ENCODE measurements at regions not wholly inside any gene's neighbourhood (a gene's known extent, or its start where the extent isn't known, plus 50 kb on each side); places are given as distances from the start of the nearest gene placed in this dataset.

DNA sequence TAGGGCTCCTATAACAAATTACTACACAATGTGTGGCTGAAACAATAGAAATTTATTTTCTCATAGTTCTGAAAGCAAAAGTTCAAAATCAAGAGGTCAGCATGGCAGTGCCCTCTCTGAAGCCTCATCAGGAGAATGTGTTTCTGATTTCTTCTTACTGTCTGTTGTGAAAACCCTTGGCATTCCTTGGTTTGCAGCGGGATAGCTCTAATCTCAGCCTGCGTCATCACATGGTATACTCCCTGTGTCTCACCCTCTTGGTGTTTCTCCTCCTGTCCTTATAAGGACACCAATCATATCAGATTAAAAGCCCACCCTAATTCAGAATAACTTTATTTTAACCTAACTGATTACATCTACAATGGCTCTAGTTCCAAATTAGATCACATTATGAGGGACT lies 87.5 kb upstream of the CDH9 start:
- Histone ChIP-seq H2AFZ (ENCODE audit: low read depth) (no peak overlapping the region), H3K9me3 (no peaks in the 10 kb centered on the region), H3K79me2 (ENCODE audit: insufficient read depth) (no peaks in the 10 kb centered on the region), H3K27me3 (ENCODE audit: insufficient read depth) (no peaks in the 10 kb centered on the region), H3K36me3 (replicated peaks in 1 of 2; ENCODE audit: control insufficient read depth in 1 of 2, insufficient read depth in 2 of 2, low read length in 1 of 2) (no peaks in the 10 kb centered on the region), H3K4me1 (ENCODE audit: control insufficient read depth in 1 of 2, insufficient read depth in 2 of 2, low read depth in 1 of 2, low read length in 1 of 2) (no peaks in the 10 kb centered on the region), H3K4me2 (no peak overlapping the region), H3K9ac (no peak overlapping the region), H3K27ac (ENCODE audit: low read depth in 2 of 2, low read length in 1 of 2) (no peak overlapping the region), H4K20me1 (ENCODE audit: insufficient read depth) (no peaks in the 10 kb centered on the region), H3K4me3 (ENCODE audit: low read depth in 2 of 2, low read length in 1 of 2) (no peak overlapping the region), H3K9me2 (no peaks in the 10 kb centered on the region), H3F3A (replicated peaks; ENCODE audit: insufficient read depth) (no peaks in the 10 kb centered on the region)
- 17% methylated on average over 2 of the region's 2 CpGs for WGBS (ENCODE audit: low lambda C conversion rate)
- CTCF ChIA-PET, result no interaction called here
- TF ChIP-seq RFX5 (IDR thresholded peaks at IDR 0.05; ENCODE audit: low read length) (no peak), GABPA (IDR thresholded peaks at IDR 0.05; ENCODE audit: low read depth) (no peak), MEF2A (IDR thresholded peaks at IDR 0.05; ENCODE audit: borderline replicate concordance, low read depth) (no peak), EP300 (IDR thresholded peaks at IDR 0.05; ENCODE audit: borderline replicate concordance in 1 of 2, low read depth in 1 of 2, low read length in 1 of 2) (no peak), RCOR1 (IDR thresholded peaks at IDR 0.05; ENCODE audit: low read length) (no peak), IRF3 (IDR thresholded peaks at IDR 0.05; ENCODE audit: low read depth, low read length) (no peak)
- TF ChIP-seq, protein P1, sequence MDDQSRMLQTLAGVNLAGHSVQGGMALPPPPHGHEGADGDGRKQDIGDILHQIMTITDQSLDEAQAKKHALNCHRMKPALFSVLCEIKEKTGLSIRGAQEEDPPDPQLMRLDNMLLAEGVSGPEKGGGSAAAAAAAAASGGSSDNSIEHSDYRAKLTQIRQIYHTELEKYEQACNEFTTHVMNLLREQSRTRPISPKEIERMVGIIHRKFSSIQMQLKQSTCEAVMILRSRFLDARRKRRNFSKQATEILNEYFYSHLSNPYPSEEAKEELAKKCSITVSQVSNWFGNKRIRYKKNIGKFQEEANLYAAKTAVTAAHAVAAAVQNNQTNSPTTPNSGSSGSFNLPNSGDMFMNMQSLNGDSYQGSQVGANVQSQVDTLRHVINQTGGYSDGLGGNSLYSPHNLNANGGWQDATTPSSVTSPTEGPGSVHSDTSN (IDR thresholded peaks at IDR 0.05), result no peak
- TF ChIP-seq, protein P2, sequence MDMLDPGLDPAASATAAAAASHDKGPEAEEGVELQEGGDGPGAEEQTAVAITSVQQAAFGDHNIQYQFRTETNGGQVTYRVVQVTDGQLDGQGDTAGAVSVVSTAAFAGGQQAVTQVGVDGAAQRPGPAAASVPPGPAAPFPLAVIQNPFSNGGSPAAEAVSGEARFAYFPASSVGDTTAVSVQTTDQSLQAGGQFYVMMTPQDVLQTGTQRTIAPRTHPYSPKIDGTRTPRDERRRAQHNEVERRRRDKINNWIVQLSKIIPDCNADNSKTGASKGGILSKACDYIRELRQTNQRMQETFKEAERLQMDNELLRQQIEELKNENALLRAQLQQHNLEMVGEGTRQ (IDR thresholded peaks at IDR 0.05; ENCODE audit: borderline replicate concordance, low read depth, low read length), result no peak
- TF ChIP-seq, protein P3, sequence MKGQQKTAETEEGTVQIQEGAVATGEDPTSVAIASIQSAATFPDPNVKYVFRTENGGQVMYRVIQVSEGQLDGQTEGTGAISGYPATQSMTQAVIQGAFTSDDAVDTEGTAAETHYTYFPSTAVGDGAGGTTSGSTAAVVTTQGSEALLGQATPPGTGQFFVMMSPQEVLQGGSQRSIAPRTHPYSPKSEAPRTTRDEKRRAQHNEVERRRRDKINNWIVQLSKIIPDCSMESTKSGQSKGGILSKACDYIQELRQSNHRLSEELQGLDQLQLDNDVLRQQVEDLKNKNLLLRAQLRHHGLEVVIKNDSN (IDR thresholded peaks at IDR 0.05; ENCODE audit: borderline replicate concordance, low read depth), result no peak
- no peak for DNase-seq
- POLR2A ChIA-PET, result no interaction called here

GRCh38 chr5:27124590-27124989 lies 86.2 kb upstream of the CDH9 start:
- H2AFZ ChIP-seq (ENCODE audit: low read depth), result no peak overlapping the region
- H3K9me3 ChIP-seq, result no peaks in the 10 kb centered on the region
- ChIA-PET CTCF (interaction anchor here (1.0 to 2.2 kb wide), 4 partner anchors 16 to 56 kb away, joined by 3 to 4 read pairs (median 3); no protein-coding TSS in a partner anchor), POLR2A (no interaction called here)
- no peaks in the 10 kb centered on the region for H4K20me1 ChIP-seq (ENCODE audit: insufficient read depth)
- H3K9ac ChIP-seq, result no peak overlapping the region
- no peaks in the 10 kb centered on the region for H3K79me2 ChIP-seq (ENCODE audit: insufficient read depth)
- H3K27ac ChIP-seq (ENCODE audit: low read depth in 2 of 2, low read length in 1 of 2), result no peak overlapping the region
- H3K27me3 ChIP-seq (ENCODE audit: insufficient read depth), result no peaks in the 10 kb centered on the region
- no peaks in the 10 kb centered on the region for H3K36me3 ChIP-seq (replicated peaks in 1 of 2; ENCODE audit: control insufficient read depth in 1 of 2, insufficient read depth in 2 of 2, low read length in 1 of 2)
- WGBS (ENCODE audit: low lambda C conversion rate), result 2% methylated on average over 3 of the region's 3 CpGs
- no peaks in the 10 kb centered on the region for H3F3A ChIP-seq (replicated peaks; ENCODE audit: insufficient read depth)
- no peaks in the 10 kb centered on the region for H3K4me1 ChIP-seq (ENCODE audit: control insufficient read depth in 1 of 2, insufficient read depth in 2 of 2, low read depth in 1 of 2, low read length in 1 of 2)
- no peaks in the 10 kb centered on the region for H3K9me2 ChIP-seq
- peak; percentile 45 for DNase-seq
- H3K4me2 ChIP-seq, result no peak overlapping the region
- H3K4me3 ChIP-seq (ENCODE audit: low read depth in 2 of 2, low read length in 1 of 2), result no peak overlapping the region
- TF ChIP-seq TEAD4 (IDR thresholded peaks at IDR 0.05; ENCODE audit: borderline replicate concordance, insufficient read depth) (no peak), GATA2 (CRISPR knock-in tag; IDR thresholded peaks at IDR 0.05) (no peak), SIN3A (IDR thresholded peaks at IDR 0.05; ENCODE audit: borderline replicate concordance, low read depth, low read length) (no peak), CTCF (IDR thresholded peaks at IDR 0.05) (peak; percentile 67), MAX (IDR thresholded peaks at IDR 0.05; ENCODE audit: low read depth) (no peak), GABPA (IDR thresholded peaks at IDR 0.05; ENCODE audit: low read depth) (no peak), REST (IDR thresholded peaks at IDR 0.05; ENCODE audit: low read depth, low read length) (no peak), CHD2 (IDR thresholded peaks at IDR 0.05; ENCODE audit: low read length, partially characterized antibody) (no peak)
- TF ChIP-seq, protein P2 (IDR thresholded peaks at IDR 0.05; ENCODE audit: borderline replicate concordance, low read depth, low read length), result no peak

Measured in SK-N-SH (cell line).